OCI-LY3 (cell line): ENCODE measurements at regions not wholly inside any gene's neighbourhood (a gene's known extent, or its start where the extent isn't known, plus 50 kb on each side); places are given as distances from the start of the nearest gene placed in this dataset.
A peak's percentile ranks its signal among the peaks of the same experiment; 100 is the strongest.

Experiments
- H2AFZ ChIP-seq: fragments of 200-600, 300-600 bp; shearing (Covaris generic); 2 replicates; pipeline ENCODE4 v1.6.0; 2014; ENCODE audit warnings: antibody characterized with exemption, low read depth, low read length
- H3K27ac ChIP-seq: fragments of 200-600, 300-600 bp; sonication (generic); 2 replicates; pipeline ENCODE4 v1.5.1; 2014; ENCODE audit warnings: mild to moderate bottlenecking, low read length, moderate library complexity, mixed read lengths
- H3K27me3 ChIP-seq: fragments of 200-600, 300-600 bp; sonication (generic); 2 replicates; pipeline ENCODE4 v1.6.1; 2014; ENCODE audit warnings: low read depth, low read length, mixed read lengths
- H3K36me3 ChIP-seq: fragments of 200-600, 300-600 bp; sonication (generic); replicated peaks from 2 replicates; pipeline ENCODE3; 2014; ENCODE audit warnings: low read depth, low read length, mixed read lengths
- H3K4me1 ChIP-seq: fragments of 300-600, 200-600 bp; sonication (generic); 2 replicates; pipeline ENCODE4 v1.6.1; 2014; ENCODE audit warnings: low read length, mixed read lengths
- H3K4me2 ChIP-seq: fragments of 200-600, 300-600 bp; sonication (generic); 2 replicates; pipeline ENCODE4 v1.6.1; 2014; ENCODE audit warnings: low read length, mixed read lengths
- H3K4me3 ChIP-seq: fragments of 300-600, 200-600 bp; sonication (generic); 2 replicates; pipeline ENCODE4 v1.5.1; 2014; ENCODE audit warnings: antibody characterized with exemption, mild to moderate bottlenecking, low read length, moderate library complexity
- H3K79me2 ChIP-seq: fragments of 300-600, 200-600 bp; shearing (Covaris generic); 2 replicates; pipeline ENCODE4 v1.6.1; 2014; ENCODE audit warnings: mild to moderate bottlenecking, low read length, mixed read lengths
- H3K9ac ChIP-seq: fragments of 300-600, 200-600 bp; shearing (Covaris generic); 2 replicates; pipeline ENCODE4 v1.6.0; 2014; ENCODE audit warnings: mild to moderate bottlenecking, low read length, moderate library complexity
- H3K9me3 ChIP-seq: fragments of 200-600, 300-600 bp; shearing (Covaris generic); 2 replicates; pipeline ENCODE4 v1.6.1; 2014; ENCODE audit warnings: low read length, mixed read lengths; ENCODE audit not compliant: insufficient read depth
- H4K20me1 ChIP-seq: fragments of 200-600, 300-600 bp; sonication (generic); 2 replicates; pipeline ENCODE4 v1.6.1; 2016; ENCODE audit warnings: low read length, mixed read lengths; ENCODE audit not compliant: insufficient read depth
- EZH2phosphoT487 ChIP-seq: fragments of 200-600 bp; shearing (Covaris generic); IDR thresholded peaks from 2 replicates; pipeline ENCODE4 v1.6.1; 2018; ENCODE audit warnings: antibody characterized with exemption, mixed run types, low read depth
- TF ChIP-seq, protein P1 (sequence below): fragments of 200-600, 300-600 bp; sonication (generic); IDR thresholded peaks from 2 replicates; pipeline ENCODE4 v1.5.1; 2014; ENCODE audit warnings: antibody characterized with exemption, low read length, low read depth

DNA sequence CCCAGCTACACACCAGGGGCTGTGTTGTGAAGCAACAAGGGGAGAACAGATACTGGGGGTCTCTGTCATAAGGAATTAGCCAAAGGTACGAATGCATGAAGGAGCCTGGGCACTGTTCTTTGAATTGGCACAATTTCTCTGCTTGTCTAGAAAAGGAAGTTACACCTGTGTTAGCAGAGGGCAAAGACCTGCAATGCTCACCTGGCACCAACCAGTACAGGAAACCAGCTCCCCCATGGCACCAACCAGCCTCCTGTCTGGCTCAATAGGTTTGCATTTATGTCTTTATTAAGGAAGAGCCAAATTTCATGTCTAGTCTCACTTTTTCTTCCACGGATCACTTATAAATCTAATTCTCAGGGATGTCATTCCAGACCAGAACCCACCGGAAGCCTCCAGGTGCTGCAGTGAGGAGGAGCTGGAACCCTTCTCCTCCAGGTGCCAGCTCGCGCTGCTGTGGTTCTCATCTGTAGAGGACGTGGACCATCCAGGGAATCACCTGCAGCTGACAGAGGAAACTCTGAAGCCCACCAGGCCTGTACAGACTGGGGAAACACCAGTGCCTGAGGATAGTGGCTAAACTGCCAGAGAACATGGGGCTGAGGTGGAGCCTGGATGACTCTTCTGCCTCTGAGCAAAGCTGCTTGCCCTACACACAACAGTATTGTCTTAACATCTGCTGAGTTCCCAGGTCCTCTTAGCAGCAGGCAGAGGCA lies 113.4 kb upstream of the TRIM2 start:
- Histone ChIP-seq H4K20me1 (0 out of 2 replicates have a peak, but pooled peaks cover 3% of the 10 kb centered on the region), H3K36me3 (no peaks in the 10 kb centered on the region), H3K27ac (no peak overlapping the region), H3K4me2 (peak overlapping the region; percentile 62), H3K9ac (no peak overlapping the region), H3K79me2 (no peaks in the 10 kb centered on the region), H3K4me3 (no peak overlapping the region), H2AFZ (no peak overlapping the region), H3K27me3 (peaks cover 48% of the 10 kb centered on the region), H3K4me1 (peaks cover 39% of the 10 kb centered on the region), H3K9me3 (no peaks in the 10 kb centered on the region)
- no peak for TF ChIP-seq EZH2phosphoT487
- TF ChIP-seq, protein P1, sequence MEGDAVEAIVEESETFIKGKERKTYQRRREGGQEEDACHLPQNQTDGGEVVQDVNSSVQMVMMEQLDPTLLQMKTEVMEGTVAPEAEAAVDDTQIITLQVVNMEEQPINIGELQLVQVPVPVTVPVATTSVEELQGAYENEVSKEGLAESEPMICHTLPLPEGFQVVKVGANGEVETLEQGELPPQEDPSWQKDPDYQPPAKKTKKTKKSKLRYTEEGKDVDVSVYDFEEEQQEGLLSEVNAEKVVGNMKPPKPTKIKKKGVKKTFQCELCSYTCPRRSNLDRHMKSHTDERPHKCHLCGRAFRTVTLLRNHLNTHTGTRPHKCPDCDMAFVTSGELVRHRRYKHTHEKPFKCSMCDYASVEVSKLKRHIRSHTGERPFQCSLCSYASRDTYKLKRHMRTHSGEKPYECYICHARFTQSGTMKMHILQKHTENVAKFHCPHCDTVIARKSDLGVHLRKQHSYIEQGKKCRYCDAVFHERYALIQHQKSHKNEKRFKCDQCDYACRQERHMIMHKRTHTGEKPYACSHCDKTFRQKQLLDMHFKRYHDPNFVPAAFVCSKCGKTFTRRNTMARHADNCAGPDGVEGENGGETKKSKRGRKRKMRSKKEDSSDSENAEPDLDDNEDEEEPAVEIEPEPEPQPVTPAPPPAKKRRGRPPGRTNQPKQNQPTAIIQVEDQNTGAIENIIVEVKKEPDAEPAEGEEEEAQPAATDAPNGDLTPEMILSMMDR = no peak

DNA sequence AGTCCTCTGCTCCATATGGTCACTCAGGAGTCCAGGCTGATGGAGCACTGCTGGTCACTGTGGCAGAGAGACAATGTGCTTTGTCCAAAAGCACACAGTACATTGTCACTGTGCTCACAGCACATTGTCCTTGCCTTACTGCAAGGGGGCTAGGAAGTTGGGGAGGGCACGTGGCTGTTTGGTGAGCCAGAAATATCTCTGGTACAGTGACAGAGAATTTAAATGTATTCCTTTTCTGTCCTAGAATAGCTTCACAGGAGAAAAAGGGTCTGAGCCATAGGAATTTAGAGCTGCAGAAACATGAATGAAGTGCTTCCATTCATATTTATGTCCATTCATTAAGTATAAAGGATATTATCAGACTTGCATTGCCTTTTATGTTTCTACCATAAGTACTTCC lies 110.8 kb upstream of the TRIM2 start:
- Histone ChIP-seq H3K4me1 (peaks cover 39% of the 10 kb centered on the region), H3K9ac (no peak overlapping the region), H3K9me3 (no peaks in the 10 kb centered on the region), H3K79me2 (no peaks in the 10 kb centered on the region), H3K4me2 (peak overlapping the region; percentile 27), H3K4me3 (no peak overlapping the region), H3K27ac (no peak overlapping the region), H3K27me3 (peaks cover 26% of the 10 kb centered on the region), H2AFZ (no peak overlapping the region), H3K36me3 (no peaks in the 10 kb centered on the region), H4K20me1 (0 out of 2 replicates have a peak, but pooled peaks cover 3% of the 10 kb centered on the region)
- TF ChIP-seq EZH2phosphoT487 = no peak
- TF ChIP-seq, protein P1 = no peak

DNA sequence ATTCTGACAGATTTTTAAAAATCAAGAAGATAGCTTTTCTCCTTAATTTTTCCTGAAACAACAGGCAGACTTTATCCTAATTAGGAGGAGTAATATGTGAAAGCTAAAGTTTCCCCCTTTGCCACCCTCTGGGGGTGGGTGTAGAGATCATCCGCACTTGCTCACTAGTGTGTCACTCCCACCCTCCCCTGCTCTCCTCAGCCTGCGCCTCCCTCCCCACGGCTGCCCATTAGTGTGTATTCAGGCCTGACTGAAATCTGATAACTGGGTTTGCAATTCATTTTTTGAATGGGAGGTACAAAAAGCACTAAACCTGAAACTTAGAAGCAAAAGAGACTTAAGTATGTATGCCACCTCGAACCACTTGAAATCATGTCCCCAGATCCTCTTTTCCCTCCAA lies 110.4 kb upstream of the TRIM2 start:
- no peak for TF ChIP-seq EZH2phosphoT487
- TF ChIP-seq, protein P1 = no peak
- peak overlapping the region; percentile 27 for H3K4me2 ChIP-seq
- no peaks in the 10 kb centered on the region for H3K9me3 ChIP-seq
- no peak overlapping the region for H3K27ac ChIP-seq
- peaks cover 39% of the 10 kb centered on the region for H3K4me1 ChIP-seq
- no peak overlapping the region for H3K9ac ChIP-seq
- no peaks in the 10 kb centered on the region for H3K36me3 ChIP-seq
- H2AFZ ChIP-seq = no peak overlapping the region
- no peaks in the 10 kb centered on the region for H3K79me2 ChIP-seq
- H4K20me1 ChIP-seq = 0 out of 2 replicates have a peak, but pooled peaks cover 3% of the 10 kb centered on the region
- no peak overlapping the region for H3K4me3 ChIP-seq
- peaks cover 22% of the 10 kb centered on the region for H3K27me3 ChIP-seq

DNA sequence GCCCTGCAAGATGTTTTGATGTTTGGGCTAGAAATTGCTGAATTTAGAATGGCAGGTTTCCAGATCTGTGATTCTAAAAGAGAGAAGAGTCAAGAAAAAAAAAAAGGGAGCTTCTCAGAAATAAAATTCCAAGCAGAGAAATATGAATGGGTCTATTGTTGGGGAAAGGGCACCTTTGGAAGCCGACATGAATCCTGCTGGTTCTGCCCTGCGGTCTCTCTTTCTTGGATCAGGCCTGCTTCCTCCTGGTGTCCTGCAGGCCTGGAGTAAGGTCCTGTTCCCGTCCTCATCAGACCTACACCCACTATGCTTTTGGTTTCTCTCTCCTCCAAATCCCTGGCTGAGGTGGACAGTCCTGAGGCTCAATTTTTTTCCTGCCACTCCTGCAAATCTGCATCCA lies 109.8 kb upstream of the TRIM2 start:
- Histone ChIP-seq H4K20me1 (0 out of 2 replicates have a peak, but pooled peaks cover 3% of the 10 kb centered on the region), H3K4me1 (peaks cover 33% of the 10 kb centered on the region), H3K79me2 (no peaks in the 10 kb centered on the region), H2AFZ (no peak overlapping the region), H3K27me3 (peaks cover 17% of the 10 kb centered on the region), H3K4me3 (no peak overlapping the region), H3K4me2 (peak overlapping the region; percentile 27), H3K9me3 (no peaks in the 10 kb centered on the region), H3K9ac (no peak overlapping the region), H3K27ac (no peak overlapping the region), H3K36me3 (no peaks in the 10 kb centered on the region)
- no peak for TF ChIP-seq EZH2phosphoT487
- TF ChIP-seq, protein P1 = no peak
